EL (cell line): ENCODE measurements at regions not wholly inside any gene's neighbourhood (a gene's known extent, or its start where the extent isn't known, plus 50 kb on each side); places are given as distances from the start of the nearest gene placed in this dataset.

Experiments used
- DNase-seq: peaks from one replicate; pipeline ENCODE4 v3.0.0-alpha.2; 2016

- DNase-seq = peak; percentile 18
These were observed 51.5 kb upstream of the MNX1 start for GRCh38 chr7:157061979-157062378.

GRCh38 chr7:157065046-157065445 is 54.6 kb upstream of the MNX1 start:
- DNase-seq = no peak

GRCh38 chr7:157072361-157072760 is 61.9 kb upstream of the MNX1 start:
- no peak for DNase-seq

GRCh38 chr7:157073335-157073734 is 62.9 kb upstream of the MNX1 start:
- no peak for DNase-seq

- no peak for DNase-seq
These were observed 63.6 kb upstream of the MNX1 start for GRCh38 chr7:157073949-157074624.

- DNase-seq = no peak
These were observed 62.3 kb upstream of the UBE3C start for GRCh38 chr7:157076466-157076865.

- DNase-seq = no peak
These were observed 61.7 kb upstream of the UBE3C start for GRCh38 chr7:157077021-157077420.

- DNase-seq = peak; percentile 14
These were observed 60.6 kb upstream of the UBE3C start for GRCh38 chr7:157077986-157078644.

- DNase-seq = no peak
These were observed 59.6 kb upstream of the UBE3C start for GRCh38 chr7:157079116-157079515.

- DNase-seq = peak; percentile 15
These were observed 58.5 kb upstream of the UBE3C start for GRCh38 chr7:157080111-157080730.

- DNase-seq = no peak
These were observed 52.1 kb upstream of the UBE3C start for GRCh38 chr7:157086508-157087187.

- no peak for DNase-seq
These were observed 51.1 kb upstream of the UBE3C start for GRCh38 chr7:157087646-157088045.

GRCh38 chr7:157088136-157088535 is 50.6 kb upstream of the UBE3C start:
- no peak for DNase-seq
